ENCODE measurements at regions not wholly inside any gene's neighbourhood (a gene's known extent, or its start where the extent isn't known, plus 50 kb on each side); places are given as distances from the start of the nearest gene placed in this dataset.

DNA sequence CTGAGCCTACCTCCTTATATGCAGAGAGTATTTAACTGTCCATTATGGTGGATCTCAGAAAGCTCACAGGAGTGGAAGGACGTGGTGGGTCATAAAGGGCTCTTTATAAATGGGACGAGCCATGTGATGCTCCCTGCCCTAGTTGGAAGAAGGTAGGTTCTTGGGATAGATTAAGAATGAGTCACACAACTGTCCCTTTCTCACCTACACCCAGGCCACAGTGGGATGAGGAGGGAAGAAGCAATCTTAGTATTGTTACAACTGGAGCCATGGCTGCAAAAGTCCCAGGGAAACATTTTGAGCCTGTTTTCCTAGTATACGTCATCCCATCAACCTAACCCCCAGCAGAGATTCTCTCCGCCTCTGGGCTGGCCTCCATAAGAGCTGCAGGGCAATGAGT, 229.9 kb downstream of the TTC32 start:
- intact Hi-C loops (cut with micrococcal nuclease; ENCODE audit: unreplicated experiment) = no loop called here
- H3K79me2 ChIP-seq (ENCODE audit: insufficient read depth, low read length) = no peaks in the 10 kb centered on the region
- CTCF ChIA-PET (ENCODE audit: low intra/inter-chr PET ratio, low total read pairs) = no interaction called here
- POLR2A ChIA-PET = no interaction called here
- in situ Hi-C loops (cut with HindIII; ENCODE audit: extremely low pct_ligation_motif_present, low pct_unique_long_range_greater_than_20kb) = no loop called here
- FAIRE-seq (no peak), ATAC-seq (no peak), DNase-seq (ENCODE audit: low spot score) (no peak)
- H3K4me2 ChIP-seq (ENCODE audit: low read depth, low read length) = no peak overlapping the region
- H3K4me3 ChIP-seq (replicated peaks in 1 of 3; ENCODE audit: insufficient read depth in 1 of 3, low read depth in 2 of 3, low read length in 3 of 3) = no peak overlapping the region
- no peaks in the 10 kb centered on the region for H3K36me3 ChIP-seq (replicated peaks in 1 of 2; ENCODE audit: control insufficient read depth in 1 of 2, insufficient read depth in 2 of 2, low read length in 2 of 2)
- H4K20me1 ChIP-seq (ENCODE audit: insufficient read depth, low read length) = no peaks in the 10 kb centered on the region
- H2AFZ ChIP-seq (ENCODE audit: low read length) = no peak overlapping the region
- H3K27ac ChIP-seq (ENCODE audit: extremely low read length, insufficient read depth, low read length) = no peak overlapping the region
- H3K27me3 ChIP-seq (ENCODE audit: control insufficient read depth in 1 of 2, insufficient read depth in 2 of 2, low read length in 2 of 2) = peaks cover 1 to 14% of the 10 kb centered on the region in 2 experiments; a peak in 2 of 5 replicates
- H3K9ac ChIP-seq (ENCODE audit: insufficient read depth, low read depth, low read length) = no peak overlapping the region
- TF ChIP-seq PPARG (CRISPR knock-in tag; conservative IDR thresholded peaks at IDR 0.05) (no peak), SATB2 (CRISPR knock-in tag; IDR thresholded peaks at IDR 0.05) (no peak), STAT5B (CRISPR knock-in tag; IDR thresholded peaks at IDR 0.05) (no peak), MEF2D (CRISPR knock-in tag; IDR thresholded peaks at IDR 0.05) (no peak), TCF7 (IDR thresholded peaks at IDR 0.05; ENCODE audit: low read depth) (no peak), FIP1L1 (IDR thresholded peaks at IDR 0.05; ENCODE audit: borderline replicate concordance, insufficient read depth, low read depth, low read length) (no peak), ZNF577 (CRISPR knock-in tag; IDR thresholded peaks at IDR 0.05; ENCODE audit: borderline replicate concordance, low read depth) (no peak), MYNN (CRISPR knock-in tag; IDR thresholded peaks at IDR 0.05; ENCODE audit: low read depth) (no peak), PITX1 (CRISPR knock-in tag; IDR thresholded peaks at IDR 0.05) (no peak), NFKB2 (CRISPR knock-in tag; IDR thresholded peaks at IDR 0.05; ENCODE audit: borderline replicate concordance) (no peak), TEAD2 (CRISPR knock-in tag; IDR thresholded peaks at IDR 0.05) (no peak), ZBTB3 (CRISPR knock-in tag; IDR thresholded peaks at IDR 0.05; ENCODE audit: borderline replicate concordance, low read depth) (no peak), PRMT3 (CRISPR knock-in tag; IDR thresholded peaks at IDR 0.05; ENCODE audit: borderline replicate concordance, low read depth) (no peak)
- TF ChIP-seq, protein P1, sequence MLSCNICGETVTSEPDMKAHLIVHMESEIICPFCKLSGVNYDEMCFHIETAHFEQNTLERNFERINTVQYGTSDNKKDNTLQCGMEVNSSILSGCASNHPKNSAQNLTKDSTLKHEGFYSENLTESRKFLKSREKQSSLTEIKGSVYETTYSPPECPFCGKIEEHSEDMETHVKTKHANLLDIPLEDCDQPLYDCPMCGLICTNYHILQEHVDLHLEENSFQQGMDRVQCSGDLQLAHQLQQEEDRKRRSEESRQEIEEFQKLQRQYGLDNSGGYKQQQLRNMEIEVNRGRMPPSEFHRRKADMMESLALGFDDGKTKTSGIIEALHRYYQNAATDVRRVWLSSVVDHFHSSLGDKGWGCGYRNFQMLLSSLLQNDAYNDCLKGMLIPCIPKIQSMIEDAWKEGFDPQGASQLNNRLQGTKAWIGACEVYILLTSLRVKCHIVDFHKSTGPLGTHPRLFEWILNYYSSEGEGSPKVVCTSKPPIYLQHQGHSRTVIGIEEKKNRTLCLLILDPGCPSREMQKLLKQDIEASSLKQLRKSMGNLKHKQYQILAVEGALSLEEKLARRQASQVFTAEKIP (CRISPR knock-in tag; IDR thresholded peaks at IDR 0.05; ENCODE audit: borderline replicate concordance) = no peak
- TF ChIP-seq, protein P2, sequence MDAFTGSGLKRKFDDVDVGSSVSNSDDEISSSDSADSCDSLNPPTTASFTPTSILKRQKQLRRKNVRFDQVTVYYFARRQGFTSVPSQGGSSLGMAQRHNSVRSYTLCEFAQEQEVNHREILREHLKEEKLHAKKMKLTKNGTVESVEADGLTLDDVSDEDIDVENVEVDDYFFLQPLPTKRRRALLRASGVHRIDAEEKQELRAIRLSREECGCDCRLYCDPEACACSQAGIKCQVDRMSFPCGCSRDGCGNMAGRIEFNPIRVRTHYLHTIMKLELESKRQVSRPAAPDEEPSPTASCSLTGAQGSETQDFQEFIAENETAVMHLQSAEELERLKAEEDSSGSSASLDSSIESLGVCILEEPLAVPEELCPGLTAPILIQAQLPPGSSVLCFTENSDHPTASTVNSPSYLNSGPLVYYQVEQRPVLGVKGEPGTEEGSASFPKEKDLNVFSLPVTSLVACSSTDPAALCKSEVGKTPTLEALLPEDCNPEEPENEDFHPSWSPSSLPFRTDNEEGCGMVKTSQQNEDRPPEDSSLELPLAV (CRISPR knock-in tag; conservative IDR thresholded peaks at IDR 0.05; ENCODE audit: low read depth) = no peak
- TF ChIP-seq, protein P3, sequence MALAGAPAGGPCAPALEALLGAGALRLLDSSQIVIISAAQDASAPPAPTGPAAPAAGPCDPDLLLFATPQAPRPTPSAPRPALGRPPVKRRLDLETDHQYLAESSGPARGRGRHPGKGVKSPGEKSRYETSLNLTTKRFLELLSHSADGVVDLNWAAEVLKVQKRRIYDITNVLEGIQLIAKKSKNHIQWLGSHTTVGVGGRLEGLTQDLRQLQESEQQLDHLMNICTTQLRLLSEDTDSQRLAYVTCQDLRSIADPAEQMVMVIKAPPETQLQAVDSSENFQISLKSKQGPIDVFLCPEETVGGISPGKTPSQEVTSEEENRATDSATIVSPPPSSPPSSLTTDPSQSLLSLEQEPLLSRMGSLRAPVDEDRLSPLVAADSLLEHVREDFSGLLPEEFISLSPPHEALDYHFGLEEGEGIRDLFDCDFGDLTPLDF (CRISPR knock-in tag; IDR thresholded peaks at IDR 0.05) = no peak
- H3K4me1 ChIP-seq (ENCODE audit: insufficient read depth, low read length) = peaks cover 7% of the 10 kb centered on the region; the same call in 1 of the 2 replicates
- BruUV-seq (replicated peaks) = no TSS peak
- 53% methylated on average over 4 of the region's 4 CpGs for WGBS (ENCODE audit: low lambda C conversion rate)
- H3K9me3 ChIP-seq (ENCODE audit: low read length) = no peaks in the 10 kb centered on the region

All from HepG2 (cell line).